Liver (tissue), 3 donors: ENCODE measurements at regions not wholly inside any gene's neighbourhood (a gene's known extent, or its start where the extent isn't known, plus 50 kb on each side); places are given as distances from the start of the nearest gene placed in this dataset.

Source experiments
- CTCF ChIP-seq: fragments of 150-350 bp; IDR thresholded peaks from 2 replicates; pipeline ENCODE4 v1.5.1; 2017; ENCODE audit warnings: improper control_type of control experiment, low read depth, low read length; ENCODE audit not compliant: missing input control
- GABPA ChIP-seq, 2 donors: IDR thresholded peaks in 1 of 2; conservative IDR thresholded peaks in 1 of 2; 2 replicates each; pipeline ENCODE4 v1.6.1; 2016; ENCODE audit warnings: antibody characterized with exemption in 2 of 2, mild to moderate bottlenecking in 1 of 2, moderate library complexity in 1 of 2
- MAX ChIP-seq: IDR thresholded peaks from 2 replicates; pipeline ENCODE4 v1.6.1; 2016; ENCODE audit warnings: antibody characterized with exemption
- REST ChIP-seq: IDR thresholded peaks from 2 replicates; pipeline ENCODE4 v1.6.1; 2016; ENCODE audit warnings: antibody characterized with exemption, mild to moderate bottlenecking
- YY1 ChIP-seq: IDR thresholded peaks from 2 replicates; pipeline ENCODE4 v1.6.1; 2016; ENCODE audit warnings: antibody characterized with exemption, mild to moderate bottlenecking
- donor health status: healthy.
- donor health status: healthy.

- TF ChIP-seq CTCF (no peak), REST (no peak), GABPA (IDR thresholded peaks at IDR 0.05 in 1 of 2, conservative IDR thresholded peaks at IDR 0.05 in 1 of 2) (no peak), MAX (no peak), YY1 (no peak)
Measured at GRCh38 chr12:86551146-86551571, 295.0 kb upstream of the MGAT4C start.
